Stimulated activated CD4-positive, alpha-beta T cell treated with anti-CD3 and anti-CD28 coated beads, Interleukin-4, amount 100 ng/mL, for 24 hours (primary cell): ENCODE measurements at regions not wholly inside any gene's neighbourhood (a gene's known extent, or its start where the extent isn't known, plus 50 kb on each side); places are given as distances from the start of the nearest gene placed in this dataset.
"Not testable (repeated sequence)": the region's sequence is repeated elsewhere in the genome, so short reads cannot be mapped to it uniquely, and the experiment has no call there.

ENCODE experiments used
- DNase-seq: peaks from one replicate; pipeline ENCODE4 v3.0.0-alpha.2; 2020

- no peak for DNase-seq
Observed at GRCh38 chr12:90683871-90684270, 271.1 kb downstream of the CCER1 start.

GRCh38 chr12:90682398-90682797 lies 272.6 kb downstream of the CCER1 start:
- DNase-seq: no peak

DNA sequence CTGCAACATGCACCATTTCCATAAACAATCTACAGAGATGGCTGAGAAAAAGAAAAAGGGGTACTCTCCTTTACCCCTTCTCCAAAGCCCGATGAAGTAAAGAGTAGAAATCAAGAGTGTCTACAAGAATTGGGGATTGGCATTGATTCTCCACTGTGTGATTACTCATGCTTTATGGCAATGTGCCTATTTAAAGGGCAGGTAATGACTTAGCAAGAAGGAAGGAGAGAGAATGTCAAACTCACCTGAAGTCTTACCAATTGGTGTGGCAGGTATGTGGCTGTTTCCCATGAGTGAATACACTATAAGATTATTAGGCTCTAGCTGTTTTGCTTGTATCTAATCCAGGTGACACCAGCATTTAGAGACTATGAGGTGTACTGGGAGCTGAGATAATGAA lies 275.3 kb downstream of the CCER1 start:
- DNase-seq: no peak

GRCh38 chr12:90677552-90677951 lies 277.4 kb downstream of the CCER1 start:
- DNase-seq: no peak

DNA sequence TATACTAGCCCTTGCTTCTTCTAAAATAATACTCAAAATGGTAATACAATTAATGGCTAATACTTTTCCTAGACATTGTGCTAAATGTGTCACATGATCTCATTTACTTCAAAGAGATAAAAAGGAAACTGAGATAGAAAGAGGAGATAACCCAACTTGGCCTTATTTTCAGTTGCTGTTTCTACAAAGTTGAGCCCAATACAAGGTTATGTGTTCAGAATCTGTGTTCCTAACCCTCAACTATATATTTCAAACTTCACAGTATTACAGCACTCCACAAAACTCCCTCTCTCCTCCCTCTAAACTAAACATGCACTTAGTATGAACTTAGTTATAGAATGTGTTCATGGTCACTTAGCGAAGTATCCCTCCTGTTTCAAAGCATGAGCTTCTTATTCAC lies 277.9 kb downstream of the CCER1 start:
- DNase-seq: no peak

DNA sequence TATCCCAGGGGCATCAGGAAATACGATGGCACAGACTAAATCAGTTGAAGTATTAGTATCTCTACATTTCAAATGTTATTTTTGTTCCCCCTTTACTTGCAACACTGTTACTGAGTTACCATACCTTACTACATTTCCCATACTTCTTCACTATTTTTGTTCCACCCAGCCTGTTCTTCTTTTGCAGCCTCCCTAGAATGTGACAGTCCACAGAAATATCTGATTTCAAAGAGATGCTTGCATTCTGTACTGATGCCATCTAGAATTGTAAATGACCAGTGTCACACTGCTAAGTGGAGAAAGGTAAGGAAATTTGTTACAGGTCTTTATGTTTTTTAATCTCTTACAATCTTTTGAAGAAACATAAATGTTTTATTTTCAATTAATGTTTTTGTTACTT lies 279.9 kb downstream of the CCER1 start:
- no peak for DNase-seq

DNA sequence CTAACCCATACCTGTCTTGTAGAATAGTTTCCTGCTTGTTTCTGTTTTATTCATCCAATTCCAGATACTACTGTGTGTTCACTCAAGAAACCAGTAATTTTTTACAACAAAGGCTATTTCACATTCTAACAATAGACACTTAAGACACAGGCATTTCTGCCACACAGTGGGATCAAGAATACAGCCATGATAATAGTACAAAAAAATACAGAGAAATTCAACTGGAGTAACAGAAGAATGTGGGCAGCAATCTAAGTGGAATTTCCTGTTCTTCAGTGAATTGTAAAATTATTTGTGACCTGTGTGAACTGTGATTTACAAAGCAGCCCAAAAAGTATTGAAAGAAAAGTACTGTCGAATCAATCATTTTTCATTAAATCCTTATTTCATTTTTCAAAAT lies 282.9 kb downstream of the CCER1 start:
- no peak for DNase-seq

GRCh38 chr12:90663949-90664348 lies 291.0 kb downstream of the CCER1 start:
- not testable (repeated sequence) for DNase-seq

GRCh38 chr12:90659060-90659459 lies 295.9 kb downstream of the CCER1 start:
- DNase-seq: no peak

GRCh38 chr12:90653040-90653439 lies 301.9 kb downstream of the CCER1 start:
- no peak for DNase-seq

GRCh38 chr12:90652280-90652679 lies 302.7 kb downstream of the CCER1 start:
- no peak for DNase-seq

GRCh38 chr12:90645181-90645580 lies 309.8 kb downstream of the CCER1 start:
- no peak for DNase-seq

DNA sequence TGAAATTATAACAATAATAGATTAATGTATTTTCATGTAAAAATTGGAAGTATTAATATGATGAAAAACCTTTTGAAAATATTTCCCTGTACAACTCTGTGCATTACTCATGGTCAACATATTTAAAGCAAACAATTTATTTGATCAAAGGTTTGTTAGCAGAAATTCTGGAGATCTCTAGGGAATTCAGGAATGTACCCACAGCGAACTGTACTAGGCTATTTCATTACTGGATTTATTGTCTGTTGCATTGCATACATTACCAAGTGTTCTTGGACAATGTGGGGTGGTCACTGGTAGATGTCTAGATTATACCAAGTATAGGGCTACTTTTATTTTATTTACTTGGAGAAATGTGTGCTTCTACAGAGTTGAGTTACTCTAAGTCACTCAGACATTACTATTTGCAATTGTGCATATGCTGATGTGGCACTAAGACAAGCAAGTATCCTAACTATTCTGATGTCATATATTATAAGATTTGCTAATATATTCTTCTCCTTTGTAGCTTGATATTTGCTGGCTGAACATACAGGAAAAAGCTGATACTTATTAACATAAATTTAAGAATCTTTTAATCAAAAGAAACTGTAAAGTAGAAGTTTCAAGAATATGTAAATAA lies 323.3 kb downstream of the CCER1 start:
- no peak for DNase-seq

- no peak for DNase-seq
Observed at GRCh38 chr12:90630006-90630405, 325.0 kb downstream of the CCER1 start.

DNA sequence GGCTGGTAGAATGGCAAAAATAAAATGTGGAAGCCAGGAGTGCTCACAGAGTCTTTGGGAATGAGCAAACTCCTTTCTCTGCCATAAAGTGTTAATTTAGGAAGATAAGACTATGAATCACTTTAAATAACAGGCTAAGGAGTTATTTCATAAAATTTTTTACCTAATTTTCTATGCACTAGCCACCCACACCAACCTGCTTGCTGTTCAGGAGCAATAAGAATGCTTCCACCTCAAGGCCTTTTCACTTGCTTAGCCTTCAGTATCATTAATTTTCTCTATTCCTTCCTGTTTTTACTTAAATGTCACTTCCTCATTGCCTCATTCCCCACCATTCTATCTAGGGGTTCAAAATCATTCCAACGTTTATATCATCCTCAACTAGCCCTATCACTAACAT lies 326.8 kb downstream of the CCER1 start:
- DNase-seq: no peak

DNA sequence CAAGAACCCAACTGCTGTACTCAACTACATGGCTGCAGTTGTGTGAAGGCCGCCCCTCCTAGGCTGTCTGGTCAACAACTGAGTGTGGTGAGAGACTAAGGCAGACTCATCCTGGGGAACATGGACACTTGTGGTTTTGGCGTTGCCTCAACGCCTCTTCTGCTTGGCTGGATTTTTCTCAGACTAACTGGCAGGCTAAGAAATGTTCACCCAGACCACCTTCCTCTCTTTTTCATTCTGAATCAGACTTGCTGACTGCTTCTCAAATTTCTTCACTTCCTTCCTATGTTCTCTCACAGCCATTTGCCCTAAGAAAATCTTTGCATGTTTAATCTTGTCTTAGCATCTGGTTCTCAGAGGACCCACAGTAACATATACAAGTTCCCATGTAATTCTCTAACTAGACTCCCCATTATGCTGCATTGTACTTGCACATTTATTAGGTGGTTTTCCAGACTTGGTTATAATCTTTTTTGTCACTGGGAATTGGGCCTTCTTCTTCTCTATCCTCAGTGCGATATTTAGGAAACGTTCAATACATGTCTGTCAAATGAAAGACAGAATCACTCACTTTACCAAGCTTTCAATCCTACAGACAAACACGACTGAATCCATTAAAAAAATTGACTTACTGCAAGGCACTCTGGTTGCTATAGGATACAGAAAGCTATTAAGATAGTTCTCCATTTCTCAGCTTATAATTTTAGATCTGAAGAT lies 327.6 kb downstream of the CCER1 start:
- no peak for DNase-seq

- no peak for DNase-seq
Observed at GRCh38 chr12:90622431-90622830, 332.5 kb downstream of the CCER1 start.

DNA sequence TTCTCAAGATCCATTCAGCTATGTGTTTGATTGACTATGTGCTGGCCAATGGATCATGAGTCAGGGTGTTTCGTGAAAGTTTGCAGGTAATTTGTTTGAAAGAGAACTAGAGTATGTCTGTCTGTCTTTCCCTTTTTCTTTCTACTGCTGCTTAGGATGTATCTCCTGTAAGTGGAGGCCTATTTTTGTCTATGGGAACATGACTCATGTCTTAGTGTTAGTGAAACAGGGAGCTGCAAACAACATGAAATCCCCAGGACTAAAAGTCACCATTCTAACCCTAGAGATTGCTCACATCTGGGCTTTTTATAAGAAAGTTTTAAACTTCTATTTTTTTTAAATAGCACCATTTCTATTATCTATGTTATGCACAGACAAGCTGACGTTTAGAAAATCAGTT lies 333.0 kb downstream of the CCER1 start:
- no peak for DNase-seq

DNA sequence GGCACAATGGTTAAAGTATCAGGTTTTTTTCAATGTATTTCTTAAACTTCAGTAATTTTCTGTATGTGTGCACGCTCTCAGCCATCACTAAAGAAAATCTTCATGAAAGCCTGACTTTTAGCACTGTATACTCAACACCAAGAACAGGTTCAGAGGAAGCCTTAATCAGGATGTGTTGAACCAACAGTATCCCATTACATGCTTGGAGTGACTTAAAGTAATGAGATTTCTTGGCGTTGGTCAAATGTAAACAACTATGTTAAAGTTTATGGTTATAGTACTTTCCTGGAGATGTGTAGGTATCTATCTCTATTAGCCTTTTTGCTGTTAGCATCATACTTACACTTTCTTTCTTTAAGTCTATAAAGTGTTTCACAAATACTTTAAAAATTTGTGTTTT lies 335.0 kb downstream of the CCER1 start:
- no peak for DNase-seq

GRCh38 chr12:90618586-90618985 lies 336.4 kb downstream of the CCER1 start:
- DNase-seq: no peak

DNA sequence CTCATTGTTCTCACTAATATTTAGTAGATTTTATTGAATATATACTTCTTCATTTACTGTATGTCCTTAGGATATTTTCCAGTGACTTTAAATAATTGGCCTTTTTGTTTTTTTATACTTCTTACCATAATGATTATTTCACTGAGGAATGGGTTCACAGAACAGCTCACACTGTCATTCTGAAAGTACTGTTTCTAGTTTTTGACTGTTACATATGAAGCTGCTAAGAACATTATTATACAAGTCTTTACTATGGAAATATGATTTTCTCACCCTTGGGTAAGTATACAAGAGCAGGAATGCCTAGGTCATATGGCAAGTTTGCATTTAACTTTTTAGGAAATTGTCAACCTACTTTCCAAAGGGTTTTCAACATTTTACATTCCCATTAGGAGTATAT lies 343.1 kb downstream of the CCER1 start:
- no peak for DNase-seq

- DNase-seq: no peak
Observed at GRCh38 chr12:90611048-90611447, 343.9 kb downstream of the CCER1 start.

DNA sequence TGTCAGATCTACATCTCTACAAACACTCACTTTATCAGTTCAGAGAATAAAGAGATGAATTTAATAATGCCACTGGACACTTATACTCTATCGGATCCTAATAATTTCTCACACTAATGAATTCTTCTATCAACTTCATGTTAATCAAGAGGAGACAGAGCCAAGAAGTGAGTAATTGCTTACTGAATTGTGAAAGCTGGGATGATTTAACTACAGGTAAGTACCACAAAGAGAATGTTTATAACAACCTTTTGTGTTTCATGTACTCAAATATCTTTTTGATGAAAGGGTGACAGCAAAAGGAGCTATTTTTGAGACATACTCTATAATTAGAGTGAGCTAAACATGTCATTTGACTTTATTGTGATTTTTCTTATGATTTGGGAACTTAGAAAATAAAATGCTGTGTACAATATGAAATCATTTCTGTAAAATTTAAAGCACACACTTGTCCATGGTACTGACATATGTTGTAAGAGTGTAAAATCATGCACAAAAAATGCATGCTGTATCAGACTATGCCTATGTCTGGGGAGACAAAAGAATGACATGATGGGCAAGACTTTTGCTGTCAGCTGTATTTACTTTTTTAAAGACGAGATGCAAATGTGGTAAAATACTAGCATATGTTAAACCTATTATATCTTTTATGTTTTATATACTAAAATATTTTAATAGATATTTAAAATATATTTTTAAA lies 361.2 kb downstream of the CCER1 start:
- no peak for DNase-seq

DNA sequence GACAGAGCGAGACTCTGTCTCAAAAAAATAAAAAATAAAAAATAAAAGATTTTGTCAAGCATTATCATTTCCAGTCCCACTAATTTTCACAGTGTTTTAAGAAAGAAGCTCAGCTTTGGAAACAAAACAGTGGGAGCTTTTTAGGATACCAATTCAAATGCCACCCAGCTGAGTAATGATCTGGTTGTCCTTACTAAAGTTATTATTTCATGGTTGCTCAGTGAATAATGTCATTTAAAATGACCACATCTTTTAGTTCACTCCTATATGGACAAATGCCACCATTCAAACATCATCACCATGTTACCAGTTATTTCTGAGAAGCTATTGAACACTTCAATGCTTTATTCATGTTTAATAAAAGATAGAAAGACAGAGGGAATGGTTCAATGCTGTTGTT lies 365.0 kb downstream of the CCER1 start:
- no peak for DNase-seq
